Esophagus muscularis mucosa (tissue), 4 donors: ENCODE measurements at regions not wholly inside any gene's neighbourhood (a gene's known extent, or its start where the extent isn't known, plus 50 kb on each side); places are given as distances from the start of the nearest gene placed in this dataset.

Experiments used
- DNase-seq: peaks from one replicate; pipeline ENCODE4 v3.0.0-alpha.2; 2017; ENCODE audit errors: extremely low spot score
- H3K27ac ChIP-seq, 4 donors: fragments of 200-600 bp; sonication (generic); replicated peaks in 1 of 4; 1 replicate in 3 of 4; 2 replicates in 1 of 4; pipeline ENCODE4 v1.5.1; 2016 to 2019; ENCODE audit warnings: mild to moderate bottlenecking in 1 of 4
- H3K27me3 ChIP-seq, 4 donors: fragments of 200-600 bp; sonication (generic); one replicate each; pipeline versions ENCODE4 v1.5.1 to v1.6.0; 2016 to 2019
- H3K36me3 ChIP-seq, 4 donors: fragments of 200-600 bp; sonication (generic); one replicate each; pipeline ENCODE4 v1.5.1; 2016 to 2019
- H3K4me1 ChIP-seq, 4 donors: fragments of 200-600 bp; sonication (generic); one replicate each; pipeline ENCODE4 v1.5.1; 2016 to 2019
- H3K4me3 ChIP-seq, 4 donors: fragments of 200-600 bp; sonication (generic); 1 replicate in 2 of 4; 2 replicates in 2 of 4; pipeline ENCODE4 v1.5.1; 2016 to 2019; ENCODE audit warnings: mild to moderate bottlenecking in 4 of 4, moderate library complexity in 1 of 4
- H3K9me3 ChIP-seq, 4 donors: fragments of 200-600 bp; sonication (generic); 1 replicate in 3 of 4; 2 replicates in 1 of 4; pipeline ENCODE4 v1.5.1; 2016 to 2019
- EP300 ChIP-seq: sonication (generic); formaldehyde crosslinking; IDR thresholded peaks from one replicate; pipeline ENCODE4 v1.6.1; 2017; ENCODE audit warnings: antibody characterized with exemption
- POLR2A ChIP-seq: fragments of 450-650 bp; IDR thresholded peaks from one replicate; pipeline ENCODE4 v1.6.1; 2017; ENCODE audit warnings: antibody characterized with exemption, moderate library complexity, mild to moderate bottlenecking, low read depth
- POLR2AphosphoS5 ChIP-seq, 2 donors: sonication (generic); formaldehyde crosslinking; IDR thresholded peaks; one replicate each; pipeline ENCODE4 v1.6.1; 2017; ENCODE audit warnings: antibody characterized with exemption in 2 of 2
- WGBS: methylation state at CpG from one replicate; pipeline ENCODE4 v1.1.5; 2018; 5-methylcytosine and 5-hydroxymethylcytosine counted together
- intact Hi-C: fragments of 100-400 bp; cut with DNase I; formaldehyde crosslinking; loops from one replicate; pipeline ENCODE4 v1.15.1; 2023
- TF ChIP-seq, protein P1 (sequence below), 3 experiments: fragments of 200-600 bp in 2 of 3; fragments of 450-650 bp in 1 of 3; sonication (generic) in 2 of 3; IDR thresholded peaks; one replicate each; pipeline ENCODE4 v1.5.1; 2017 to 2019; ENCODE audit warnings: antibody characterized with exemption in 3 of 3, mild to moderate bottlenecking in 2 of 3, moderate library complexity in 1 of 3

DNA sequence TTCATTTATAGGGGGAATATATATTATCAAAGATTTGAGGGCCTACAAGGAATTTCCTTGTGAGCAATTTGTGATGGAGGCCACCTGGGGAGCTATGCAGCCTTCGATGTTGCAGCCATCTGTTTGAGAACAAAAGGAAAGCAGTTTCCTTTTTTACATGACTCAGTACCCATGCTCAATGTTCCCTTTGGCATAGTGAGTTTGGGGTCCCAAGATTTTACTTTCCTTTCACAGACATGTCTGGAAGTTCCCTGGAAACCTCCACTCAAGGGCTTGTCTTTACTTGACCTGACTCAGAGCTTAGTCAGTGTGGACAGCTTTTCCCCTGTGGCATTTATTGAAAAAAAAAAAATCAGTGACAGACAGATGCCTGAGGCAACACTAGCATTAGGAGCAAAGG is 73.5 kb upstream of the VIPR2 start:
- H3K9me3 ChIP-seq = no peaks in the 10 kb centered on the region
- TF ChIP-seq, protein P1, sequence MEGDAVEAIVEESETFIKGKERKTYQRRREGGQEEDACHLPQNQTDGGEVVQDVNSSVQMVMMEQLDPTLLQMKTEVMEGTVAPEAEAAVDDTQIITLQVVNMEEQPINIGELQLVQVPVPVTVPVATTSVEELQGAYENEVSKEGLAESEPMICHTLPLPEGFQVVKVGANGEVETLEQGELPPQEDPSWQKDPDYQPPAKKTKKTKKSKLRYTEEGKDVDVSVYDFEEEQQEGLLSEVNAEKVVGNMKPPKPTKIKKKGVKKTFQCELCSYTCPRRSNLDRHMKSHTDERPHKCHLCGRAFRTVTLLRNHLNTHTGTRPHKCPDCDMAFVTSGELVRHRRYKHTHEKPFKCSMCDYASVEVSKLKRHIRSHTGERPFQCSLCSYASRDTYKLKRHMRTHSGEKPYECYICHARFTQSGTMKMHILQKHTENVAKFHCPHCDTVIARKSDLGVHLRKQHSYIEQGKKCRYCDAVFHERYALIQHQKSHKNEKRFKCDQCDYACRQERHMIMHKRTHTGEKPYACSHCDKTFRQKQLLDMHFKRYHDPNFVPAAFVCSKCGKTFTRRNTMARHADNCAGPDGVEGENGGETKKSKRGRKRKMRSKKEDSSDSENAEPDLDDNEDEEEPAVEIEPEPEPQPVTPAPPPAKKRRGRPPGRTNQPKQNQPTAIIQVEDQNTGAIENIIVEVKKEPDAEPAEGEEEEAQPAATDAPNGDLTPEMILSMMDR (IDR thresholded peaks at IDR 0.05) = no peak
- TF ChIP-seq POLR2A (no peak), POLR2AphosphoS5 (IDR thresholded peaks at IDR 0.05) (no peak), EP300 (no peak)
- H3K36me3 ChIP-seq = no peaks in the 10 kb centered on the region
- no peak overlapping the region for H3K27ac ChIP-seq
- DNase-seq = peak; percentile 47
- no peaks in the 10 kb centered on the region for H3K27me3 ChIP-seq
- no peak overlapping the region for H3K4me3 ChIP-seq
- H3K4me1 ChIP-seq = no peaks in the 10 kb centered on the region
- WGBS = 53% methylated on average over 1 of the region's 1 CpG
- intact Hi-C loops = no loop called here

DNA sequence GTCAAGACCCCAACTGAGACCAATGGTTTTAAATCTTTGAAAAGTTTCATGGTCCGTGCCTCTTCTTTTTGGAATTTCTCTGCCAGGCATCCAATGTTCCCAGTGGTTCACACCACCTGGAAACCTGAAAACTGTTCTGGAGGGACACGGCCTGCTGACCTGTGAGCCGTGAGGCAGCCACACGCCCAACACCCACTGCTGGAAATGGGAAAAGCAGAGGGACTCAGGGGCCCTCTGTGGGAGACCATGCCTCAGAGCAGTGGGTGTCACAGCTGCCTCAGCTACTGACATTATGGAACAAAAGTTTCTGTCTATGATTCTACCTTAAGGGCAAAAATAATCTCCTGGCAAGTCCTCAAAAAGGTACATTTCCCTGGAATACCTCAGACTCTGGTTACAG is 70.4 kb upstream of the VIPR2 start:
- no peaks in the 10 kb centered on the region for H3K27me3 ChIP-seq
- DNase-seq = no peak
- no peaks in the 10 kb centered on the region for H3K9me3 ChIP-seq
- H3K27ac ChIP-seq = no peak overlapping the region
- H3K36me3 ChIP-seq = no peaks in the 10 kb centered on the region
- intact Hi-C loops = no loop called here
- TF ChIP-seq EP300 (no peak), POLR2AphosphoS5 (IDR thresholded peaks at IDR 0.05) (no peak), POLR2A (no peak)
- TF ChIP-seq, protein P1 (IDR thresholded peaks at IDR 0.05) = no peak
- WGBS = 85% methylated on average over 4 of the region's 4 CpGs
- H3K4me1 ChIP-seq = peaks cover 4 to 21% (median 16%) of the 10 kb centered on the region in 4 donors
- no peak overlapping the region for H3K4me3 ChIP-seq

DNA sequence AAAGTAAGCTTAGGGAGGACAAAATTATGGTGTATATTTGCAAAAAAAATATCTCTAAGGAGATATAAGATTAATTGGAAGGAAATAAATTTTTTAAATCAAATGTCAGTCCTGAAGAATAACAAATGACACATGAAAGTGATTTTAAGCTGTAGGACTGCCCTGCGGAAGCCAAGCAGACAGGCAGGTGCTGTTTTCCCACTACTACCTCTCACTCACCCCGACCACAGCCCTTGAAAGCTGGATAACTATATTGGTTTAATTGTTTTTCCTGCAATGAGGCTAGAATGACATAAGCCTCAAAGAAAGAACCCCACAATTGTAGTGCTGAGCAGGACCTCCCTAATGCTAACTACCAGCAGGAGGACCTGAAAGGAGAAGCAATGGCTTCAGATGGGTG is 68.6 kb upstream of the VIPR2 start:
- H3K4me3 ChIP-seq = no peak overlapping the region
- TF ChIP-seq POLR2A = no peak
- TF ChIP-seq, protein P1 (IDR thresholded peaks at IDR 0.05) = no peak
- TF ChIP-seq POLR2AphosphoS5 (IDR thresholded peaks at IDR 0.05) = no peak
- TF ChIP-seq EP300 = no peak
- H3K27me3 ChIP-seq = no peaks in the 10 kb centered on the region
- no peaks in the 10 kb centered on the region for H3K36me3 ChIP-seq
- intact Hi-C loops = no loop called here
- whole genome bisulfite sequencing = 84% methylated on average over 2 of the region's 2 CpGs
- peaks cover 4 to 21% (median 16%) of the 10 kb centered on the region in 4 donors for H3K4me1 ChIP-seq
- no peak overlapping the region for H3K27ac ChIP-seq
- no peak for DNase-seq
- H3K9me3 ChIP-seq = no peaks in the 10 kb centered on the region

DNA sequence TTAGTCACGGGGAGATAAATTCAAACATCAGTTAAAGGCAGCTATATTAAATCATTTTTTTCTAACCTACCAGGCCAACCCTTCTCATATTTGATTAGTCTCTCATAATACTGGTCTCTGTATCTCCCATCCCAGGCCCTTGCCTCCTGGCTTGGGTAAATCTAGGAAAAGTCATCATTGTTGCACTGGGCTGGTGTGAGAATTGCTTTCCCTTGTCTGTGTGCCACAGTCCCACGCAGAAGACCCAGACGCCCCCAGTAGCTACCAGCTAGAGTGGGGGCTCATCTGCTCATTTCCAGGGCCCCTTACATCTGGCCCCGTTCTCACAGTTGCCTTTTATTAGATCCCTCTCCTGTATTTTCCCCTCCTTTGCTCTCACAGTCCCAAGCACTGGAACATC is 67.6 kb upstream of the VIPR2 start:
- Histone ChIP-seq H3K36me3 (no peaks in the 10 kb centered on the region), H3K27ac (no peak overlapping the region), H3K4me3 (no peak overlapping the region), H3K4me1 (peaks cover 4 to 21% (median 16%) of the 10 kb centered on the region in 4 donors), H3K9me3 (no peaks in the 10 kb centered on the region), H3K27me3 (no peaks in the 10 kb centered on the region)
- intact Hi-C loops = no loop called here
- peak; percentile 70 for DNase-seq
- WGBS = 91% methylated on average over 4 of the region's 4 CpGs
- no peak for TF ChIP-seq POLR2AphosphoS5 (IDR thresholded peaks at IDR 0.05)

DNA sequence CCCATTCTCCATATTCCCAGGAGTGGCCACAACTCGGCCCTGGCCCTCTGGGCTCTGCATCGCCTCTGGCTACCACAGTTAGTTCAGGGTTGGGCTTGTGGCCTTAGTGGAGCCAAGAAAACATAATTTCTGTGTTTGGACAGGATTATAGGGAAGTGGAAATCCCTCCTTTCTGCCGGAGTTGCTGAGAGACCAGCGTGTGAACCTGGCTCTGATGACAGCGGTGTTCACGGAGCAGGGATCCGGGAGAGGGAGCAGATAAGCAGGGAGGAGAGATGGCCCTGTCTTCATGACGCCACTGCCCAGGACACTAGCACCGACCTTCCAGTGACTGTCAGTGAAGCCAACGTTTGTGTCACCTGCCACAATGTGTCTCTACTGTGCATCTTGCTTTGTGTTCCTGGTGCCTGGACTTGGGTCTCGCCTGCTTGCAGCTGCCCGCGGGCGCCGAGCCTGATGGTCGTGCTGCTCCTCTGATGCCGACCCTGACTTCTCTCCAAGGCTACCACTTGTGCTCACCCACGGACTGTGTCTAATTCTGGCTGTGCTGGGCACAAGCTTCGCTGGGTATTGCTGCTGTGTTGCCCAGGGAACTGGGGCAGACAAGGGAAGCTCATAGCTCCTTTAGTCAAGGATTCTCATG is 67.0 kb upstream of the VIPR2 start:
- H3K4me1 ChIP-seq = peaks cover 4 to 21% (median 16%) of the 10 kb centered on the region in 4 donors
- TF ChIP-seq EP300 (no peak), POLR2A (no peak), POLR2AphosphoS5 (IDR thresholded peaks at IDR 0.05) (no peak)
- TF ChIP-seq, protein P1 (IDR thresholded peaks at IDR 0.05) = no peak
- H3K4me3 ChIP-seq = no peak overlapping the region
- H3K9me3 ChIP-seq = no peaks in the 10 kb centered on the region
- 41% methylated on average over 13 of the region's 19 CpGs for WGBS
- H3K27ac ChIP-seq = no peak overlapping the region
- intact Hi-C loops = no loop called here
- peak; percentile 47 for DNase-seq
- H3K36me3 ChIP-seq = no peaks in the 10 kb centered on the region
- no peaks in the 10 kb centered on the region for H3K27me3 ChIP-seq
